ENCODE measurements at regions not wholly inside any gene's neighbourhood (a gene's known extent, or its start where the extent isn't known, plus 50 kb on each side); places are given as distances from the start of the nearest gene placed in this dataset.

DNA sequence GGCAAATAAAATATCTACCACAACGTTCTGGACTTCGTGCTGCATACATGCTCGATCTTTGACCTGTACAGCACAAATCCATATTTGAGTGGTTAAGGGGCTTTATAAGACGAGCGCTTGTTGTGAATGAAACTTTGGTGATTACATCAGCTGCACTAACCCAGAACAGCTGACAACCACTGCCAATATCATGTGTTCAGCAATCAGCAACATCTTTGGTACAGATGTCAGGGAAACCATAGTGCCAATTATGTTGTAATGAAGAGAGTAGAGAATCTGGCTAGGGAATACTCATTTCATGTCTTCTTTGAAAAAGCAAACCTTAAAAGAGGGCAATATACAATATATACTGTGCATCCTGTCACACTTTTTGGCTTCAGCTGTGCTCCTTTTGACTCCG lies 188.6 kb upstream of the NT5E start:
- no peak for TF ChIP-seq RAD21 (IDR thresholded peaks at IDR 0.05; ENCODE audit: low read length)
- TF ChIP-seq, protein P1, sequence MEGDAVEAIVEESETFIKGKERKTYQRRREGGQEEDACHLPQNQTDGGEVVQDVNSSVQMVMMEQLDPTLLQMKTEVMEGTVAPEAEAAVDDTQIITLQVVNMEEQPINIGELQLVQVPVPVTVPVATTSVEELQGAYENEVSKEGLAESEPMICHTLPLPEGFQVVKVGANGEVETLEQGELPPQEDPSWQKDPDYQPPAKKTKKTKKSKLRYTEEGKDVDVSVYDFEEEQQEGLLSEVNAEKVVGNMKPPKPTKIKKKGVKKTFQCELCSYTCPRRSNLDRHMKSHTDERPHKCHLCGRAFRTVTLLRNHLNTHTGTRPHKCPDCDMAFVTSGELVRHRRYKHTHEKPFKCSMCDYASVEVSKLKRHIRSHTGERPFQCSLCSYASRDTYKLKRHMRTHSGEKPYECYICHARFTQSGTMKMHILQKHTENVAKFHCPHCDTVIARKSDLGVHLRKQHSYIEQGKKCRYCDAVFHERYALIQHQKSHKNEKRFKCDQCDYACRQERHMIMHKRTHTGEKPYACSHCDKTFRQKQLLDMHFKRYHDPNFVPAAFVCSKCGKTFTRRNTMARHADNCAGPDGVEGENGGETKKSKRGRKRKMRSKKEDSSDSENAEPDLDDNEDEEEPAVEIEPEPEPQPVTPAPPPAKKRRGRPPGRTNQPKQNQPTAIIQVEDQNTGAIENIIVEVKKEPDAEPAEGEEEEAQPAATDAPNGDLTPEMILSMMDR (conservative IDR thresholded peaks at IDR 0.05; ENCODE audit: low read depth, low read length), result no peak
- TF ChIP-seq SMC3 (IDR thresholded peaks at IDR 0.05; ENCODE audit: low read depth, low read length), result no peak
- no peak for TF ChIP-seq FOS (IDR thresholded peaks at IDR 0.05; ENCODE audit: low read depth, low read length)
- TF ChIP-seq POLR2A (IDR thresholded peaks at IDR 0.05; ENCODE audit: low read depth, low read length), result no peak
- TF ChIP-seq USF2 (IDR thresholded peaks at IDR 0.05; ENCODE audit: low read depth, low read length), result no peak
- no peak for TF ChIP-seq CEBPB (IDR thresholded peaks at IDR 0.05; ENCODE audit: low read depth, low read length)

All from IMR-90 (cell line).